Testis (tissue), 2 donors: ENCODE measurements at regions not wholly inside any gene's neighbourhood (a gene's known extent, or its start where the extent isn't known, plus 50 kb on each side); places are given as distances from the start of the nearest gene placed in this dataset.

Experiments used
- DNase-seq: peaks from one replicate; pipeline ENCODE4 v3.0.0-alpha.2; 2019
- H3K27ac ChIP-seq, 2 donors: fragments of 200-600 bp; sonication (generic); one replicate each; pipeline ENCODE4 v1.5.1; 2019
- H3K27me3 ChIP-seq: fragments of 200-600 bp; sonication (generic); one replicate; pipeline ENCODE4 v1.5.1; 2019
- H3K36me3 ChIP-seq: fragments of 200-600 bp; sonication (generic); one replicate; pipeline ENCODE4 v1.5.1; 2017; ENCODE audit warnings: low read depth; ENCODE audit errors: missing control alignments
- H3K4me1 ChIP-seq: fragments of 200-600 bp; sonication (generic); one replicate; pipeline ENCODE4 v1.5.1; 2019
- H3K4me3 ChIP-seq, 2 donors: fragments of 200-600 bp; sonication (generic); one replicate each; pipeline ENCODE4 v1.5.1; 2017 to 2019
- H3K9me3 ChIP-seq: fragments of 200-600 bp; sonication (generic); one replicate; pipeline ENCODE4 v1.5.1; 2017
- CTCF ChIP-seq, 3 experiments: fragments of 450-650 bp in 2 of 3; fragments of 200-600 bp in 1 of 3; sonication (generic) in 1 of 3; IDR thresholded peaks; one replicate each; pipeline ENCODE4 v1.5.1; 2016 to 2019; ENCODE audit warnings: antibody characterized with exemption in 3 of 3, mild to moderate bottlenecking in 2 of 3, moderate library complexity in 1 of 3
- POLR2A ChIP-seq: fragments of 450-650 bp; IDR thresholded peaks from one replicate; pipeline ENCODE4 v1.6.1; 2017; ENCODE audit warnings: antibody characterized with exemption, mild to moderate bottlenecking, moderate library complexity
- WGBS, 2 donors: methylation state at CpG; one replicate each; pipeline ENCODE4 v1.1.5; 2018; 5-methylcytosine and 5-hydroxymethylcytosine counted together
- intact Hi-C: fragments of 100-400 bp; cut with DNase I; formaldehyde crosslinking; loops from one replicate; pipeline ENCODE4 v1.15.1; 2023; ENCODE audit warnings: low total_unique reads

GRCh38 chr6:93017213-93017612 lies 402.1 kb downstream of the EPHA7 start:
- intact Hi-C loops, result no loop called here
- no peaks in the 10 kb centered on the region for H3K27me3 ChIP-seq
- TF ChIP-seq CTCF (IDR thresholded peaks at IDR 0.05) (no peak), POLR2A (no peak)
- H3K4me3 ChIP-seq, result no peak overlapping the region
- H3K27ac ChIP-seq, result no peak overlapping the region
- DNase-seq, result peak; percentile 19
- 85 to 92% methylated on average over 2 of the region's 2 CpGs for WGBS, 2 donors
- no peaks in the 10 kb centered on the region for H3K4me1 ChIP-seq
- H3K36me3 ChIP-seq, result no peaks in the 10 kb centered on the region
- no peaks in the 10 kb centered on the region for H3K9me3 ChIP-seq

GRCh38 chr6:93013054-93013453 lies 406.3 kb downstream of the EPHA7 start:
- Histone ChIP-seq H3K4me3 (no peak overlapping the region), H3K4me1 (no peaks in the 10 kb centered on the region), H3K27me3 (no peaks in the 10 kb centered on the region), H3K36me3 (no peaks in the 10 kb centered on the region), H3K27ac (no peak overlapping the region), H3K9me3 (no peaks in the 10 kb centered on the region)
- intact Hi-C loops, result no loop called here
- DNase-seq, result no peak
- TF ChIP-seq CTCF (IDR thresholded peaks at IDR 0.05) (no peak), POLR2A (no peak)
- 57 to 58% methylated on average over 2 of the region's 2 CpGs for WGBS, 2 donors

- Histone ChIP-seq H3K27me3 (no peaks in the 10 kb centered on the region), H3K36me3 (no peaks in the 10 kb centered on the region), H3K4me1 (no peaks in the 10 kb centered on the region), H3K9me3 (no peaks in the 10 kb centered on the region), H3K4me3 (no peak overlapping the region), H3K27ac (no peak overlapping the region)
- TF ChIP-seq POLR2A (no peak), CTCF (IDR thresholded peaks at IDR 0.05) (no peak)
- no peak for DNase-seq
- intact Hi-C loops, result no loop called here
Observed at GRCh38 chr6:93008375-93008774, 411.0 kb downstream of the EPHA7 start.

- TF ChIP-seq CTCF (IDR thresholded peaks at IDR 0.05) (no peak), POLR2A (no peak)
- Histone ChIP-seq H3K27ac (no peak overlapping the region), H3K36me3 (no peaks in the 10 kb centered on the region), H3K4me1 (no peaks in the 10 kb centered on the region), H3K27me3 (no peaks in the 10 kb centered on the region), H3K4me3 (no peak overlapping the region), H3K9me3 (no peaks in the 10 kb centered on the region)
- no peak for DNase-seq
- WGBS, 2 donors, result 79 to 80% methylated on average over 3 of the region's 3 CpGs
- intact Hi-C loops, result no loop called here
Observed at GRCh38 chr6:92989656-92990055, 429.7 kb downstream of the EPHA7 start.

- H3K9me3 ChIP-seq, result no peaks in the 10 kb centered on the region
- intact Hi-C loops, result no loop called here
- H3K27me3 ChIP-seq, result no peaks in the 10 kb centered on the region
- no peak for TF ChIP-seq POLR2A
- TF ChIP-seq CTCF (IDR thresholded peaks at IDR 0.05), result no peak
- H3K36me3 ChIP-seq, result no peaks in the 10 kb centered on the region
- no peak overlapping the region for H3K27ac ChIP-seq
- H3K4me1 ChIP-seq, result no peaks in the 10 kb centered on the region
- 50 to 56% methylated on average over 2 of the region's 2 CpGs for WGBS, 2 donors
- DNase-seq, result peak; percentile 75
- no peak overlapping the region for H3K4me3 ChIP-seq
Observed at GRCh38 chr6:92979281-92979680, 440.1 kb downstream of the EPHA7 start.
